ENCODE measurements at regions not wholly inside any gene's neighbourhood (a gene's known extent, or its start where the extent isn't known, plus 50 kb on each side); places are given as distances from the start of the nearest gene placed in this dataset.
"Not testable (repeated sequence)": the region's sequence is repeated elsewhere in the genome, so short reads cannot be mapped to it uniquely, and the experiment has no call there.

GRCh38 chr5:60487885-60488442 is 212.0 kb downstream of the DEPDC1B start:
- no peak for DNase-seq

GRCh38 chr5:60487476-60487875 is 212.5 kb downstream of the DEPDC1B start:
- DNase-seq, result no peak

GRCh38 chr5:60485361-60485760 is 214.6 kb downstream of the DEPDC1B start:
- DNase-seq, result no peak

GRCh38 chr5:60483050-60483449 is 216.9 kb downstream of the DEPDC1B start:
- no peak for DNase-seq

- DNase-seq, result no peak
Measured at GRCh38 chr5:60482301-60482700, 217.7 kb downstream of the DEPDC1B start.

- no peak for DNase-seq
Measured at GRCh38 chr5:60479542-60479941, 220.4 kb downstream of the DEPDC1B start.

- DNase-seq, result no peak
Measured at GRCh38 chr5:60477849-60478248, 222.1 kb downstream of the DEPDC1B start.

GRCh38 chr5:60473654-60474053 is 226.3 kb downstream of the DEPDC1B start:
- DNase-seq, result no peak

GRCh38 chr5:60473027-60473426 is 226.9 kb downstream of the DEPDC1B start:
- DNase-seq, result not testable (repeated sequence)

- no peak for DNase-seq
Measured at GRCh38 chr5:60470881-60471280, 229.1 kb downstream of the DEPDC1B start.

- DNase-seq, result no peak
Measured at GRCh38 chr5:60469286-60469685, 230.7 kb downstream of the DEPDC1B start.

GRCh38 chr5:60463179-60463868 is 236.6 kb downstream of the DEPDC1B start:
- no peak for DNase-seq

- no peak for DNase-seq
Measured at GRCh38 chr5:60458666-60459065, 241.3 kb downstream of the DEPDC1B start.

- DNase-seq, result no peak
Measured at GRCh38 chr5:60457233-60457632, 242.7 kb downstream of the DEPDC1B start.

GRCh38 chr5:60455589-60455988 is 244.4 kb downstream of the DEPDC1B start:
- no peak for DNase-seq

- DNase-seq, result not testable (repeated sequence)
Measured at GRCh38 chr5:60454277-60454676, 245.7 kb downstream of the DEPDC1B start.

GRCh38 chr5:60453186-60453976 is 246.6 kb downstream of the DEPDC1B start:
- DNase-seq, result no peak

- DNase-seq, result no peak
Measured at GRCh38 chr5:60448600-60448999, 251.4 kb downstream of the DEPDC1B start.

- no peak for DNase-seq
Measured at GRCh38 chr5:60447488-60447920, 252.5 kb downstream of the DEPDC1B start.

GRCh38 chr5:60446917-60447316 is 253.0 kb downstream of the DEPDC1B start:
- no peak for DNase-seq

- DNase-seq, result no peak
Measured at GRCh38 chr5:60445921-60446320, 254.0 kb downstream of the DEPDC1B start.

- DNase-seq, result no peak
Measured at GRCh38 chr5:60445427-60445826, 254.5 kb downstream of the DEPDC1B start.

GRCh38 chr5:60444661-60445360 is 255.2 kb downstream of the DEPDC1B start:
- no peak for DNase-seq
